ENCODE measurements at regions not wholly inside any gene's neighbourhood (a gene's known extent, or its start where the extent isn't known, plus 50 kb on each side); places are given as distances from the start of the nearest gene placed in this dataset.

GRCh38 chr3:161422171-161422700 is 50.9 kb upstream of the SPTSSB start:
- H3K9me3 ChIP-seq, result no peaks in the 10 kb centered on the region
- no peaks in the 10 kb centered on the region for H3K27me3 ChIP-seq
- no peak overlapping the region for H3K27ac ChIP-seq
- TF ChIP-seq POLR2A (IDR thresholded peaks at IDR 0.05) (no peak), CTCF (IDR thresholded peaks at IDR 0.05) (no peak), EP300 (IDR thresholded peaks at IDR 0.05) (no peak)
- no peaks in the 10 kb centered on the region for H3K36me3 ChIP-seq
- no peak overlapping the region for H3K4me3 ChIP-seq
- peaks cover 0 to 11% (median 2%) of the 10 kb centered on the region in 4 donors for H3K4me1 ChIP-seq
- 88 to 91% methylated on average over 2 of the region's 2 CpGs for WGBS, 2 donors
- DNase-seq (ENCODE audit: low spot score in 2 of 2), result no peak
